GM23338 (cell line): ENCODE measurements at regions not wholly inside any gene's neighbourhood (a gene's known extent, or its start where the extent isn't known, plus 50 kb on each side); places are given as distances from the start of the nearest gene placed in this dataset.

Experiments used
- ATAC-seq: fragments of 200-7000 bp; cut with Tn5 transposase; 3 replicates; pipeline ENCODE4 v1.9.1; 2020
- DNase-seq: peaks from one replicate; pipeline ENCODE4 v3.0.0-alpha.2; 2015; ENCODE audit warnings: low spot score
- H2AFZ ChIP-seq: fragments of 200-600 bp; sonication (generic); 2 replicates; pipeline ENCODE4 v1.8.0; 2016; ENCODE audit warnings: antibody characterized with exemption, mild to moderate bottlenecking, moderate library complexity
- H3F3A ChIP-seq: fragments of 200-600 bp; sonication (generic); replicated peaks from 2 replicates; pipeline ENCODE4 v1.8.0; 2017; ENCODE audit warnings: antibody characterized with exemption, mixed run types, low read depth
- H3K27ac ChIP-seq: fragments of 200-600 bp; sonication (generic); 2 replicates; pipeline ENCODE4 v1.6.1; 2016; ENCODE audit warnings: low read depth
- H3K27me3 ChIP-seq: fragments of 200-600 bp; sonication (generic); 2 replicates; pipeline ENCODE4 v1.8.0; 2016; ENCODE audit warnings: mild to moderate bottlenecking, mixed run types, moderate library complexity; ENCODE audit not compliant: insufficient read depth
- H3K36me3 ChIP-seq: fragments of 200-600 bp; sonication (generic); 2 replicates; pipeline ENCODE4 v1.8.0; 2016; ENCODE audit warnings: mild to moderate bottlenecking; ENCODE audit not compliant: insufficient read depth
- H3K4me1 ChIP-seq: fragments of 200-600 bp; sonication (generic); 2 replicates; pipeline ENCODE4 v1.8.0; 2016; ENCODE audit warnings: mild to moderate bottlenecking, moderate library complexity; ENCODE audit not compliant: insufficient read depth
- H3K4me2 ChIP-seq: fragments of 200-600 bp; sonication (generic); 2 replicates; pipeline ENCODE4 v1.7.1; 2017; ENCODE audit warnings: mixed run types
- H3K4me3 ChIP-seq: fragments of 200-600 bp; sonication (generic); 2 replicates; pipeline ENCODE4 v1.6.1; 2016; ENCODE audit warnings: mixed run types
- H3K79me2 ChIP-seq: fragments of 200-600 bp; sonication (generic); replicated peaks from 2 replicates; pipeline ENCODE4 v1.8.0; 2017; ENCODE audit warnings: mild to moderate bottlenecking; ENCODE audit not compliant: insufficient read depth
- H3K9me2 ChIP-seq: fragments of 200-600 bp; sonication (generic); 2 replicates; pipeline ENCODE4 v1.8.0; 2017; ENCODE audit not compliant: insufficient read depth
- H4K20me1 ChIP-seq: fragments of 200-600 bp; sonication (generic); replicated peaks from 2 replicates; pipeline ENCODE4 v1.8.0; 2017; ENCODE audit warnings: mild to moderate bottlenecking; ENCODE audit not compliant: insufficient read depth
- H3K27ac Mint-ChIP-seq: 2 replicates; pipeline ENCODE4 v1.8.0; 2020; ENCODE audit warnings: inconsistent platforms, mild to moderate bottlenecking, moderate library complexity, mixed read lengths
- H3K27me3 Mint-ChIP-seq: 3 replicates; pipeline ENCODE4 v1.8.0; 2022; ENCODE audit warnings: low read depth, mild to moderate bottlenecking, moderate library complexity, mixed read lengths, inconsistent platforms; ENCODE audit not compliant: insufficient read depth, poor library complexity
- H3K36me3 Mint-ChIP-seq: 3 replicates; pipeline ENCODE4 v1.8.0; 2021; ENCODE audit warnings: low read depth, mild to moderate bottlenecking, inconsistent platforms, moderate library complexity, mixed read lengths
- H3K4me1 Mint-ChIP-seq: 3 replicates; pipeline ENCODE4 v1.8.0; 2020; ENCODE audit warnings: mild to moderate bottlenecking, inconsistent platforms, mixed read lengths
- H3K4me3 Mint-ChIP-seq: 3 replicates; pipeline ENCODE4 v1.8.0; 2021; ENCODE audit warnings: moderate library complexity, mild to moderate bottlenecking, inconsistent platforms, mixed read lengths
- H3K9me3 Mint-ChIP-seq: 3 replicates; pipeline ENCODE4 v1.8.0; 2020; ENCODE audit warnings: moderate library complexity, mild to moderate bottlenecking, inconsistent platforms, mixed read lengths
- CREB1 ChIP-seq: fragments of 250-450 bp; sonication (Bioruptor Pico); IDR thresholded peaks from 2 replicates; pipeline ENCODE4 v1.5.0; 2020; ENCODE audit warnings: low read depth, mild to moderate bottlenecking, moderate library complexity
- EZH2 ChIP-seq: fragments of 200-600 bp; sonication (generic); IDR thresholded peaks from one replicate; pipeline ENCODE4 v1.8.0; 2017; ENCODE audit warnings: antibody characterized with exemption, mild to moderate bottlenecking, low read depth; ENCODE audit not compliant: unreplicated experiment
- EZH2phosphoT487 ChIP-seq: fragments of 200-600 bp; sonication (generic); IDR thresholded peaks from one replicate; pipeline ENCODE4 v1.8.1; 2018; ENCODE audit warnings: antibody characterized with exemption; ENCODE audit not compliant: unreplicated experiment
- JUNB ChIP-seq: IDR thresholded peaks from one replicate; pipeline ENCODE4 v1.6.1; 2016; ENCODE audit warnings: antibody characterized with exemption; ENCODE audit not compliant: unreplicated experiment
- POLR2AphosphoS5 ChIP-seq: IDR thresholded peaks from 2 replicates; pipeline ENCODE4 v1.6.1; 2016; ENCODE audit warnings: antibody characterized with exemption, low read depth
- STAT1 ChIP-seq: IDR thresholded peaks from one replicate; pipeline ENCODE4 v1.6.1; 2016; ENCODE audit warnings: antibody characterized with exemption; ENCODE audit not compliant: unreplicated experiment
- ZNF114 ChIP-seq: fragments of 250-450 bp; sonication (Bioruptor Pico); IDR thresholded peaks from 2 replicates; pipeline ENCODE4 v1.5.0; 2020; ENCODE audit warnings: mild to moderate bottlenecking, moderate library complexity
- ZNF331 ChIP-seq: fragments of 250-450 bp; sonication (Bioruptor Pico); IDR thresholded peaks from 2 replicates; pipeline ENCODE4 v1.5.0; 2020; ENCODE audit warnings: low read depth, mild to moderate bottlenecking, moderate library complexity
- TF ChIP-seq, protein P1 (sequence below): fragments of 250-450 bp; sonication (Bioruptor Pico); IDR thresholded peaks from 2 replicates; pipeline ENCODE4 v1.5.0; 2020; ENCODE audit warnings: mild to moderate bottlenecking, moderate library complexity
- TF ChIP-seq, protein P2 (sequence below), 2 experiments: fragments of 200-600 bp in 1 of 2; sonication (generic) in 1 of 2; conservative IDR thresholded peaks; 2 replicates each; pipeline versions ENCODE4 v1.5.1 to v1.6.1; 2016 to 2017; ENCODE audit warnings: antibody characterized with exemption in 2 of 2, low read depth in 2 of 2, mild to moderate bottlenecking in 2 of 2, moderate library complexity in 1 of 2
- TF ChIP-seq, protein P3 (sequence below): IDR thresholded peaks from 2 replicates; pipeline ENCODE4 v1.6.1; 2016; ENCODE audit warnings: antibody characterized with exemption

DNA sequence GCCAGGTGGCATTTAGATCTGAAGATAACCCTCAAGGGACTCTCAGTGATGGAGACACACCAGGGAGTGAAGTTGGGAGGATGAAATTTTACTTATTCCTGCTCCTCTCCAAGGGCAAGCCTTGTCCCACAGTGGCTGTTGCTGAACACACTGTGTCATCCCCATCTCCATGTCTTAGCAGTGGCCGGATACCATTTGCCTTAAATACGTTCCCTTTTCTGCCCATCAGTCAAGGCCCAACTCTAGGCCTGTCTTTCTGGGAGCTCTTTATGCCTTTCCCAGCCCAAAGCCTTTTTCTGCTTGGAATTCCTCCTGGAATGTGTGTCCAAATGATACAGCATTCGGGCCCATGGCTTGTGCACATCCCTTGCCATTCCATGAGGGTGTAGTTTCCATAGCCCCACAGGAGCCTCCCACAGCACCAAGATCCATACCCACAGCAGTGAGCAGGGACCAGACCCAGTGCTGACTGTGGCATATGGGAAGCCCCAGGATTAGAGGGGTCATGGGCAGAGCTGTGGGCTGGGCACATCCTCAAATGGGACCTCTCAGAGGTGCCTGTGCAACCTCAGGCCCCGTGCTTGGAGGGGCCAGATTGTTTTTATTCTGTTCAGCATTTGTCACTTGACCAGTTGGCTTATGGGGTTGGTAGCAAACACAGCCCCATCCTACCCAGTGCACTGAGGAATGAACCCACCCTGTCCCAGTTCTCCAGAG is 63.7 kb upstream of the PRR23C start:
- Histone ChIP-seq H3F3A (no peaks in the 10 kb centered on the region), H3K4me1 (no peaks in the 10 kb centered on the region), H3K4me2 (no peak overlapping the region), H3K36me3 (no peaks in the 10 kb centered on the region), H3K27ac (no peak overlapping the region), H3K9me2 (no peaks in the 10 kb centered on the region), H2AFZ (no peak overlapping the region), H4K20me1 (no peaks in the 10 kb centered on the region), H3K79me2 (no peaks in the 10 kb centered on the region), H3K4me3 (no peak overlapping the region), H3K27me3 (peaks cover 6% of the 10 kb centered on the region; the same call in 1 of the 2 replicates)
- H3K27me3 Mint-ChIP-seq = peaks cover 8% of the 10 kb centered on the region
- no peak overlapping the region for H3K27ac Mint-ChIP-seq
- no peak for ATAC-seq
- no peaks in the 10 kb centered on the region for H3K36me3 Mint-ChIP-seq
- no peak overlapping the region for H3K4me3 Mint-ChIP-seq
- DNase-seq = no peak
- H3K9me3 Mint-ChIP-seq = no peaks in the 10 kb centered on the region
- TF ChIP-seq STAT1 (no peak), POLR2AphosphoS5 (no peak), EZH2phosphoT487 (no peak), ZNF114 (CRISPR knock-in tag) (no peak), CREB1 (CRISPR knock-in tag) (no peak), EZH2 (no peak), ZNF331 (no peak), JUNB (no peak)
- TF ChIP-seq, protein P1, sequence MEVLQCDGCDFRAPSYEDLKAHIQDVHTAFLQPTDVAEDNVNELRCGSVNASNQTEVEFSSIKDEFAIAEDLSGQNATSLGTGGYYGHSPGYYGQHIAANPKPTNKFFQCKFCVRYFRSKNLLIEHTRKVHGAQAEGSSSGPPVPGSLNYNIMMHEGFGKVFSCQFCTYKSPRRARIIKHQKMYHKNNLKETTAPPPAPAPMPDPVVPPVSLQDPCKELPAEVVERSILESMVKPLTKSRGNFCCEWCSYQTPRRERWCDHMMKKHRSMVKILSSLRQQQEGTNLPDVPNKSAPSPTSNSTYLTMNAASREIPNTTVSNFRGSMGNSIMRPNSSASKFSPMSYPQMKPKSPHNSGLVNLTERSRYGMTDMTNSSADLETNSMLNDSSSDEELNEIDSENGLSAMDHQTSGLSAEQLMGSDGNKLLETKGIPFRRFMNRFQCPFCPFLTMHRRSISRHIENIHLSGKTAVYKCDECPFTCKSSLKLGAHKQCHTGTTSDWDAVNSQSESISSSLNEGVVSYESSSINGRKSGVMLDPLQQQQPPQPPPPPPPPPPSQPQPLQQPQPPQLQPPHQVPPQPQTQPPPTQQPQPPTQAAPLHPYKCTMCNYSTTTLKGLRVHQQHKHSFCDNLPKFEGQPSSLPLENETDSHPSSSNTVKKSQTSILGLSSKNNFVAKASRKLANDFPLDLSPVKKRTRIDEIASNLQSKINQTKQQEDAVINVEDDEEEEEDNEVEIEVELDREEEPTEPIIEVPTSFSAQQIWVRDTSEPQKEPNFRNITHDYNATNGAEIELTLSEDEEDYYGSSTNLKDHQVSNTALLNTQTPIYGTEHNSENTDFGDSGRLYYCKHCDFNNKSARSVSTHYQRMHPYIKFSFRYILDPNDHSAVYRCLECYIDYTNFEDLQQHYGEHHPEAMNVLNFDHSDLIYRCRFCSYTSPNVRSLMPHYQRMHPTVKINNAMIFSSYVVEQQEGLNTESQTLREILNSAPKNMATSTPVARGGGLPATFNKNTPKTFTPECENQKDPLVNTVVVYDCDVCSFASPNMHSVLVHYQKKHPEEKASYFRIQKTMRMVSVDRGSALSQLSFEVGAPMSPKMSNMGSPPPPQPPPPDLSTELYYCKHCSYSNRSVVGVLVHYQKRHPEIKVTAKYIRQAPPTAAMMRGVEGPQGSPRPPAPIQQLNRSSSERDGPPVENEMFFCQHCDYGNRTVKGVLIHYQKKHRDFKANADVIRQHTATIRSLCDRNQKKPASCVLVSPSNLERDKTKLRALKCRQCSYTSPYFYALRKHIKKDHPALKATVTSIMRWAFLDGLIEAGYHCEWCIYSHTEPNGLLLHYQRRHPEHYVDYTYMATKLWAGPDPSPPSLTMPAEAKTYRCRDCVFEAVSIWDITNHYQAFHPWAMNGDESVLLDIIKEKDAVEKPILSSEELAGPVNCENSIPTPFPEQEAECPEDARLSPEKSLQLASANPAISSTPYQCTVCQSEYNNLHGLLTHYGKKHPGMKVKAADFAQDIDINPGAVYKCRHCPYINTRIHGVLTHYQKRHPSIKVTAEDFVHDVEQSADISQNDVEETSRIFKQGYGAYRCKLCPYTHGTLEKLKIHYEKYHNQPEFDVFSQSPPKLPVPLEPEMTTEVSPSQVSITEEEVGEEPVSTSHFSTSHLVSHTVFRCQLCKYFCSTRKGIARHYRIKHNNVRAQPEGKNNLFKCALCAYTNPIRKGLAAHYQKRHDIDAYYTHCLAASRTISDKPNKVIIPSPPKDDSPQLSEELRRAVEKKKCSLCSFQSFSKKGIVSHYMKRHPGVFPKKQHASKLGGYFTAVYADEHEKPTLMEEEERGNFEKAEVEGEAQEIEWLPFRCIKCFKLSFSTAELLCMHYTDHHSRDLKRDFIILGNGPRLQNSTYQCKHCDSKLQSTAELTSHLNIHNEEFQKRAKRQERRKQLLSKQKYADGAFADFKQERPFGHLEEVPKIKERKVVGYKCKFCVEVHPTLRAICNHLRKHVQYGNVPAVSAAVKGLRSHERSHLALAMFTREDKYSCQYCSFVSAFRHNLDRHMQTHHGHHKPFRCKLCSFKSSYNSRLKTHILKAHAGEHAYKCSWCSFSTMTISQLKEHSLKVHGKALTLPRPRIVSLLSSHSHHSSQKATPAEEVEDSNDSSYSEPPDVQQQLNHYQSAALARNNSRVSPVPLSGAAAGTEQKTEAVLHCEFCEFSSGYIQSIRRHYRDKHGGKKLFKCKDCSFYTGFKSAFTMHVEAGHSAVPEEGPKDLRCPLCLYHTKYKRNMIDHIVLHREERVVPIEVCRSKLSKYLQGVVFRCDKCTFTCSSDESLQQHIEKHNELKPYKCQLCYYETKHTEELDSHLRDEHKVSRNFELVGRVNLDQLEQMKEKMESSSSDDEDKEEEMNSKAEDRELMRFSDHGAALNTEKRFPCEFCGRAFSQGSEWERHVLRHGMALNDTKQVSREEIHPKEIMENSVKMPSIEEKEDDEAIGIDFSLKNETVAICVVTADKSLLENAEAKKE = no peak
- TF ChIP-seq, protein P2, sequence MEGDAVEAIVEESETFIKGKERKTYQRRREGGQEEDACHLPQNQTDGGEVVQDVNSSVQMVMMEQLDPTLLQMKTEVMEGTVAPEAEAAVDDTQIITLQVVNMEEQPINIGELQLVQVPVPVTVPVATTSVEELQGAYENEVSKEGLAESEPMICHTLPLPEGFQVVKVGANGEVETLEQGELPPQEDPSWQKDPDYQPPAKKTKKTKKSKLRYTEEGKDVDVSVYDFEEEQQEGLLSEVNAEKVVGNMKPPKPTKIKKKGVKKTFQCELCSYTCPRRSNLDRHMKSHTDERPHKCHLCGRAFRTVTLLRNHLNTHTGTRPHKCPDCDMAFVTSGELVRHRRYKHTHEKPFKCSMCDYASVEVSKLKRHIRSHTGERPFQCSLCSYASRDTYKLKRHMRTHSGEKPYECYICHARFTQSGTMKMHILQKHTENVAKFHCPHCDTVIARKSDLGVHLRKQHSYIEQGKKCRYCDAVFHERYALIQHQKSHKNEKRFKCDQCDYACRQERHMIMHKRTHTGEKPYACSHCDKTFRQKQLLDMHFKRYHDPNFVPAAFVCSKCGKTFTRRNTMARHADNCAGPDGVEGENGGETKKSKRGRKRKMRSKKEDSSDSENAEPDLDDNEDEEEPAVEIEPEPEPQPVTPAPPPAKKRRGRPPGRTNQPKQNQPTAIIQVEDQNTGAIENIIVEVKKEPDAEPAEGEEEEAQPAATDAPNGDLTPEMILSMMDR (conservative IDR thresholded peaks at IDR 0.05; ENCODE audit: low read depth in 2 of 2) = no peak
- TF ChIP-seq, protein P3, sequence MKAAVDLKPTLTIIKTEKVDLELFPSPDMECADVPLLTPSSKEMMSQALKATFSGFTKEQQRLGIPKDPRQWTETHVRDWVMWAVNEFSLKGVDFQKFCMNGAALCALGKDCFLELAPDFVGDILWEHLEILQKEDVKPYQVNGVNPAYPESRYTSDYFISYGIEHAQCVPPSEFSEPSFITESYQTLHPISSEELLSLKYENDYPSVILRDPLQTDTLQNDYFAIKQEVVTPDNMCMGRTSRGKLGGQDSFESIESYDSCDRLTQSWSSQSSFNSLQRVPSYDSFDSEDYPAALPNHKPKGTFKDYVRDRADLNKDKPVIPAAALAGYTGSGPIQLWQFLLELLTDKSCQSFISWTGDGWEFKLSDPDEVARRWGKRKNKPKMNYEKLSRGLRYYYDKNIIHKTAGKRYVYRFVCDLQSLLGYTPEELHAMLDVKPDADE = no peak
- H3K4me1 Mint-ChIP-seq = no peaks in the 10 kb centered on the region
